Natural killer cell (primary cell): ENCODE measurements at regions not wholly inside any gene's neighbourhood (a gene's known extent, or its start where the extent isn't known, plus 50 kb on each side); places are given as distances from the start of the nearest gene placed in this dataset.

ENCODE experiments used
- ATAC-seq, 3 donors: fragments of 150-1000 bp in 2 of 3; fragments of 200-7000 bp in 1 of 3; cut with Tn5 transposase; 1 replicate in 1 of 3; 2 replicates in 2 of 3; pipeline ENCODE4 v1.10.0; 2021; ENCODE audit warnings: mild to moderate bottlenecking in 2 of 3, moderate library complexity in 2 of 3
- DNase-seq, 2 donors: peaks; one replicate each; pipeline versions ENCODE4 v3.0.0 to v3.0.0-alpha.2; 2013 to 2021; ENCODE audit warnings: mixed read lengths in 1 of 2
- H3K27ac ChIP-seq: one replicate; pipeline ENCODE4 v1.5.1; 2013; ENCODE audit warnings: mild to moderate bottlenecking, low read length
- H3K27me3 ChIP-seq: one replicate; pipeline ENCODE4 v1.6.1; 2013; ENCODE audit warnings: low read length; ENCODE audit not compliant: control insufficient read depth, insufficient read depth
- H3K36me3 ChIP-seq: one replicate; pipeline ENCODE4 v1.6.1; 2013; ENCODE audit warnings: low read length; ENCODE audit not compliant: control insufficient read depth, insufficient read depth
- H3K4me1 ChIP-seq: one replicate; pipeline ENCODE4 v1.6.1; 2013; ENCODE audit warnings: low read length; ENCODE audit not compliant: control insufficient read depth, insufficient read depth
- H3K4me3 ChIP-seq: one replicate; pipeline ENCODE4 v1.5.1; 2013; ENCODE audit warnings: low read length
- H3K9me3 ChIP-seq: one replicate; pipeline ENCODE4 v1.6.1; 2013; ENCODE audit warnings: low read length; ENCODE audit not compliant: control insufficient read depth, insufficient read depth
- H3K27ac Mint-ChIP-seq, 2 donors: one replicate each; pipeline ENCODE4 v1.8.0; 2022; ENCODE audit warnings: mild to moderate bottlenecking in 2 of 2, mixed read lengths in 2 of 2, moderate library complexity in 1 of 2
- H3K27me3 Mint-ChIP-seq, 2 donors: one replicate each; pipeline ENCODE4 v1.8.0; 2022; ENCODE audit warnings: low read depth in 2 of 2, mixed read lengths in 2 of 2
- H3K36me3 Mint-ChIP-seq: one replicate; pipeline ENCODE4 v1.8.0; 2022; ENCODE audit warnings: mixed read lengths
- H3K4me1 Mint-ChIP-seq, 2 donors: one replicate each; pipeline ENCODE4 v1.8.0; 2022; ENCODE audit warnings: mixed read lengths in 2 of 2
- H3K4me3 Mint-ChIP-seq: one replicate; pipeline ENCODE4 v1.8.0; 2022; ENCODE audit warnings: mild to moderate bottlenecking, moderate library complexity, mixed read lengths
- H3K9me3 Mint-ChIP-seq, 2 donors: one replicate each; pipeline ENCODE4 v1.8.0; 2022; ENCODE audit warnings: mixed read lengths in 2 of 2
- WGBS: methylation state at CpG from one replicate; pipeline ENCODE4 v1.1.7; 2013; ENCODE audit warnings: missing lambda C conversion rate; ENCODE audit not compliant: insufficient coverage; 5-methylcytosine and 5-hydroxymethylcytosine counted together
- intact Hi-C: fragments of 100-400 bp; cut with micrococcal nuclease; formaldehyde crosslinking; loops from one replicate; pipeline ENCODE4 v1.14.2; 2022
- TF ChIP-seq, protein P1 (sequence below): fragments of 200-600 bp; IDR thresholded peaks from one replicate; pipeline ENCODE4 v1.8.0; 2022; ENCODE audit warnings: antibody characterized with exemption

DNA sequence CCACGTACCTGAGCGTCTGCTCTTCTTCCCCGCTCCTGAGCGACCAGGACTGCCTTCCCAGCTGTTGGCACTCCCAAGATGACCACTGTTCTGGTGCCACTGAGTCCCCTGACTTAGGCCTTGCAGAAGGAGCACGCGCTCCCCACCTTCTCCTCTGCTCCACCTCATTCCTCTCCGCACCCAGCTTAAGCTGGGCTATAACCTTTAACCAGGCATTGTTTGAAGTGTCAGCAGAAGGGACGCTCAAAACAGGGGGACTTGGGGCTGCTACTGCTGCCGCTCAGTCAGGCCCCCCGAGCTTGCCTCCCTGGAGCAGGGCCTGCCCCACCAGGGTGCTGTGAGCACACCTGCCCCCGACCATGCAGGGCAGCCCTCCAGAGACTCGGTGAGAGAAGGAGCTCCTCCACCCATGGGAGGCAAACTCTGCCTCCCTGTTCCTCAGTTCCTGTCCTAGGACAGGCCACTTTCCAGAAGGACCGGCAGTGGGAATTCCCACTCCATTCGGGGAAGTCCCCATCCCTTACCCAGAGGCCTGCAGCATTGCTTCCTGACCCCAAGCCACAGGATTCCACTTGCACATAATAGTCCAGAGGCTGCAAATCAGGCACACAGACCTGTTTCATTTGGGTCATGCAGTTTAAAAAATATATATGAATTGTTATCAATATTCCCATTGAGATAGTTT, 99.7 kb upstream of the ENPP6 start:
- H3K4me1 Mint-ChIP-seq, result peaks cover 3 to 5% of the 10 kb centered on the region in 2 donors
- no peaks in the 10 kb centered on the region for H3K27me3 Mint-ChIP-seq
- H3K36me3 Mint-ChIP-seq, result no peaks in the 10 kb centered on the region
- no peaks in the 10 kb centered on the region for H3K9me3 ChIP-seq
- H3K4me3 ChIP-seq, result no peak overlapping the region
- H3K4me3 Mint-ChIP-seq, result no peak overlapping the region
- H3K9me3 Mint-ChIP-seq, result no peaks in the 10 kb centered on the region
- no peak overlapping the region for H3K27ac ChIP-seq
- DNase-seq (no peak), ATAC-seq (no peak)
- no peaks in the 10 kb centered on the region for H3K27me3 ChIP-seq
- WGBS, result 89% methylated on average over 14 of the region's 14 CpGs
- peaks cover 23% of the 10 kb centered on the region for H3K4me1 ChIP-seq
- no peak overlapping the region for H3K27ac Mint-ChIP-seq
- no peaks in the 10 kb centered on the region for H3K36me3 ChIP-seq
- TF ChIP-seq, protein P1, sequence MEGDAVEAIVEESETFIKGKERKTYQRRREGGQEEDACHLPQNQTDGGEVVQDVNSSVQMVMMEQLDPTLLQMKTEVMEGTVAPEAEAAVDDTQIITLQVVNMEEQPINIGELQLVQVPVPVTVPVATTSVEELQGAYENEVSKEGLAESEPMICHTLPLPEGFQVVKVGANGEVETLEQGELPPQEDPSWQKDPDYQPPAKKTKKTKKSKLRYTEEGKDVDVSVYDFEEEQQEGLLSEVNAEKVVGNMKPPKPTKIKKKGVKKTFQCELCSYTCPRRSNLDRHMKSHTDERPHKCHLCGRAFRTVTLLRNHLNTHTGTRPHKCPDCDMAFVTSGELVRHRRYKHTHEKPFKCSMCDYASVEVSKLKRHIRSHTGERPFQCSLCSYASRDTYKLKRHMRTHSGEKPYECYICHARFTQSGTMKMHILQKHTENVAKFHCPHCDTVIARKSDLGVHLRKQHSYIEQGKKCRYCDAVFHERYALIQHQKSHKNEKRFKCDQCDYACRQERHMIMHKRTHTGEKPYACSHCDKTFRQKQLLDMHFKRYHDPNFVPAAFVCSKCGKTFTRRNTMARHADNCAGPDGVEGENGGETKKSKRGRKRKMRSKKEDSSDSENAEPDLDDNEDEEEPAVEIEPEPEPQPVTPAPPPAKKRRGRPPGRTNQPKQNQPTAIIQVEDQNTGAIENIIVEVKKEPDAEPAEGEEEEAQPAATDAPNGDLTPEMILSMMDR, result no peak
- intact Hi-C loops, result no loop called here

DNA sequence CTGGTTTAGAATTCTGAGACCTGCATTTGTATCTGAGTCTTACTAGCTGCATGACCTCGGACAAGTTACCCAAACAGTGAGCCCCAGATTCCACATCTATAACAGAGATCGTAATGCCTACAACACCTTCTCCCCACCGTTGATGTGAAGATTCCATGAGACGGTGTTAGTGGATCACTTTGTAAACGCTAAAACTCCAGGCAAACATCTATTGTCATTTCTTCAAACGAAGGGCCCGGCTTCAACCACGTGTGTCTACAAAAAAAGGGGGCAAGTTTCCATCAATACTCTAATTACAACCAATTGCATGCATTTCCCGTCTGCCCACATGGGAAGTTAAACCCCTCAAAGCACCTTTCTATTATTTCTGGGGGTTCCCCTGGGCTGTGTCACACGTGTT, 99.1 kb upstream of the ENPP6 start:
- no peaks in the 10 kb centered on the region for H3K36me3 Mint-ChIP-seq
- no peak overlapping the region for H3K4me3 Mint-ChIP-seq
- Histone ChIP-seq H3K36me3 (no peaks in the 10 kb centered on the region), H3K4me3 (no peak overlapping the region), H3K9me3 (no peaks in the 10 kb centered on the region), H3K27ac (no peak overlapping the region), H3K27me3 (no peaks in the 10 kb centered on the region), H3K4me1 (peaks cover 23% of the 10 kb centered on the region)
- 93% methylated on average over 10 of the region's 10 CpGs for WGBS
- ATAC-seq (no peak), DNase-seq (no peak)
- no peak overlapping the region for H3K27ac Mint-ChIP-seq
- TF ChIP-seq, protein P1, result no peak
- intact Hi-C loops, result no loop called here
- H3K27me3 Mint-ChIP-seq, result no peaks in the 10 kb centered on the region
- no peaks in the 10 kb centered on the region for H3K9me3 Mint-ChIP-seq
- peaks cover 3 to 5% of the 10 kb centered on the region in 2 donors for H3K4me1 Mint-ChIP-seq

DNA sequence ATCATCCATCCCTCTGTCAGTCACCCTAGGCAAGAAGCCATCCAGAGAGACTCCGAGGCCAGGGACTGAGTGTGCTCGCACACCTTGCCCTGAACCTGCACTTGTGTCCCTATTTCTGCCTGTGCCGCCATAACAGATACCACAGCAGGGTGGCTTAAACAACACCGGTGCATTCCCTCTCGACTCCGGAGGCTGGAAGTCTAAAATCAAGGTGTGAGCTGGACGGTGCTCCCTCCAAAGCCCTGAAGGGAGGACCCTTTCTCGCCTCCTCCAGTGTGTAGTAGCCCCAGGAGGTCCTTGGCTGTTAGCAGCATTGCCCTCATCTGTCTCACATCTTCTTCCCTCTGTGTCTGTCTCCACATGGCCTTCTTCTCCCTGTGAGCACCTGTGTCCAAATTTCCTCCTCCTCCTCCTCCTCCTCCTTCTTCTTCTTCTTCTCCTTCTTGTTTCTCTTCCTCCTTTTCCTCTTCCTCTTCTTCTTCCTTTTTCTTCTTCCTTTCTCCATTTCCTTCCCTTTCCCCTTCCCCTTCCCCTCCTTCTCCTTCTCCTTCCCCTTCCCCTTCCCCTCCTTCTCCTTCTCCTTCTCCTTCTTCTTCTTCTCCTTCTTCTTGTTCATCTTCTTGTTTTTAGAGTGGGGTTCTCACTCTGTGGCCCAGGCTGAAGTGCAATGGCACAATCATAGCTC, 98.1 kb upstream of the ENPP6 start:
- DNase-seq (no peak), ATAC-seq (no peak)
- Mint-ChIP-seq H3K27me3 (no peaks in the 10 kb centered on the region), H3K4me3 (no peak overlapping the region), H3K9me3 (no peaks in the 10 kb centered on the region), H3K4me1 (peaks cover 12 to 14% of the 10 kb centered on the region in 2 donors), H3K27ac (no peak overlapping the region), H3K36me3 (no peaks in the 10 kb centered on the region)
- intact Hi-C loops, result no loop called here
- H3K4me1 ChIP-seq, result peaks cover 28% of the 10 kb centered on the region
- H3K27ac ChIP-seq, result no peak overlapping the region
- WGBS, result 96% methylated on average over 8 of the region's 8 CpGs
- H3K4me3 ChIP-seq, result no peak overlapping the region
- TF ChIP-seq, protein P1, result no peak
- H3K9me3 ChIP-seq, result no peaks in the 10 kb centered on the region
- no peaks in the 10 kb centered on the region for H3K27me3 ChIP-seq
- no peaks in the 10 kb centered on the region for H3K36me3 ChIP-seq
